ENCODE measurements at regions not wholly inside any gene's neighbourhood (a gene's known extent, or its start where the extent isn't known, plus 50 kb on each side); places are given as distances from the start of the nearest gene placed in this dataset.

DNA sequence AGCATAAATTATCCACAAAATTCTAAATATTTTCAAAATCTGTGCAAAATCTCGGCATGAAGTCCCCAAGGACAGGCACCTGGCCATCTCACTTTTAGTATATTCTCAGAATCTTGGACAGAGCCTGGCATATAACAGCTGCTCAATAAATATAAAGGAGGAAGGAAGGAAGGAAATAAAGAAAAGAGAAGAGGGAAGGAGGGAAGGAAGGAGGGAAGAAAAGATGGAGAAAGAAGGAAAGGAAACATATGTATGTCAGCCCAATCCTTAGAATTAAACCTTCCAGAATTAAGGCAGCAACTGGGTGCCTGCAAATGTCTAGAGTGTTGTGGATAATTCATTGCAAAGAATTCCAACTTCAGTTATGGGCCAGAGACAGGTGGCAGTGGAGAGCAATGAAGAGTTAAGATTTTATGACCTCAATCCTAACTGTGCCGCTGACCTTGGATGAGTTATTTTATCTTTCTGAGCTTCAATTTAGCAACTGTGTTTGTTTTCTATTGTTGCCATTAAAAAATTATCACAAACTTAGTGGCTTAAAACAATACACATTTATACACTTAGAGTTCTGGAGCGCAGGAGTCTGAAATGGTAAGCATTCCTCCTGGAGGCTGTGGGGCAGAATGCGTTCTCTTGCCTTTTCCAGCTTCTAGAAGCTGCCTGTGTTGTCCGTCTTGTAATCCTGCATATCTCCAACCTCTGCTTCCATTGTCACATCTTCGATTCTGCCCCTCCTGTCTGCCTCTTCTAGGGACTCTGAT lies 200.9 kb upstream of the MSX2 start:
- TF ChIP-seq, protein P1, sequence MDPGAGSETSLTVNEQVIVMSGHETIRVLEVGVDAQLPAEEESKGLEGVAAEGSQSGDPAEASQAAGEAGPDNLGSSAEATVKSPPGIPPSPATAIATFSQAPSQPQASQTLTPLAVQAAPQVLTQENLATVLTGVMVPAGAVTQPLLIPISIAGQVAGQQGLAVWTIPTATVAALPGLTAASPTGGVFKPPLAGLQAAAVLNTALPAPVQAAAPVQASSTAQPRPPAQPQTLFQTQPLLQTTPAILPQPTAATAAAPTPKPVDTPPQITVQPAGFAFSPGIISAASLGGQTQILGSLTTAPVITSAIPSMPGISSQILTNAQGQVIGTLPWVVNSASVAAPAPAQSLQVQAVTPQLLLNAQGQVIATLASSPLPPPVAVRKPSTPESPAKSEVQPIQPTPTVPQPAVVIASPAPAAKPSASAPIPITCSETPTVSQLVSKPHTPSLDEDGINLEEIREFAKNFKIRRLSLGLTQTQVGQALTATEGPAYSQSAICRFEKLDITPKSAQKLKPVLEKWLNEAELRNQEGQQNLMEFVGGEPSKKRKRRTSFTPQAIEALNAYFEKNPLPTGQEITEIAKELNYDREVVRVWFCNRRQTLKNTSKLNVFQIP (CRISPR knock-in tag; IDR thresholded peaks at IDR 0.05; ENCODE audit: borderline replicate concordance, low read depth): no peak
- TF ChIP-seq ZFP3 (CRISPR knock-in tag; IDR thresholded peaks at IDR 0.05): no peak
- TF ChIP-seq, protein P2, sequence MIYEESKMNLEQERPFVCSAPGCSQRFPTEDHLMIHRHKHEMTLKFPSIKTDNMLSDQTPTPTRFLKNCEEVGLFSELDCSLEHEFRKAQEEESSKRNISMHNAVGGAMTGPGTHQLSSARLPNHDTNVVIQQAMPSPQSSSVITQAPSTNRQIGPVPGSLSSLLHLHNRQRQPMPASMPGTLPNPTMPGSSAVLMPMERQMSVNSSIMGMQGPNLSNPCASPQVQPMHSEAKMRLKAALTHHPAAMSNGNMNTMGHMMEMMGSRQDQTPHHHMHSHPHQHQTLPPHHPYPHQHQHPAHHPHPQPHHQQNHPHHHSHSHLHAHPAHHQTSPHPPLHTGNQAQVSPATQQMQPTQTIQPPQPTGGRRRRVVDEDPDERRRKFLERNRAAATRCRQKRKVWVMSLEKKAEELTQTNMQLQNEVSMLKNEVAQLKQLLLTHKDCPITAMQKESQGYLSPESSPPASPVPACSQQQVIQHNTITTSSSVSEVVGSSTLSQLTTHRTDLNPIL (CRISPR knock-in tag; IDR thresholded peaks at IDR 0.05; ENCODE audit: low read depth): no peak

All from SK-N-SH treated with all-trans-retinoic acid at 6 μM for 48 hours (cell line).